GM12874 (cell line): ENCODE measurements at regions not wholly inside any gene's neighbourhood (a gene's known extent, or its start where the extent isn't known, plus 50 kb on each side); places are given as distances from the start of the nearest gene placed in this dataset.

Experiments used
- TF ChIP-seq, protein P1 (sequence below): IDR thresholded peaks from 2 replicates; pipeline ENCODE4 v1.5.1; 2011; ENCODE audit warnings: low read depth, mild to moderate bottlenecking, control low read depth, low read length, moderate library complexity; ENCODE audit not compliant: insufficient read depth

- TF ChIP-seq, protein P1, sequence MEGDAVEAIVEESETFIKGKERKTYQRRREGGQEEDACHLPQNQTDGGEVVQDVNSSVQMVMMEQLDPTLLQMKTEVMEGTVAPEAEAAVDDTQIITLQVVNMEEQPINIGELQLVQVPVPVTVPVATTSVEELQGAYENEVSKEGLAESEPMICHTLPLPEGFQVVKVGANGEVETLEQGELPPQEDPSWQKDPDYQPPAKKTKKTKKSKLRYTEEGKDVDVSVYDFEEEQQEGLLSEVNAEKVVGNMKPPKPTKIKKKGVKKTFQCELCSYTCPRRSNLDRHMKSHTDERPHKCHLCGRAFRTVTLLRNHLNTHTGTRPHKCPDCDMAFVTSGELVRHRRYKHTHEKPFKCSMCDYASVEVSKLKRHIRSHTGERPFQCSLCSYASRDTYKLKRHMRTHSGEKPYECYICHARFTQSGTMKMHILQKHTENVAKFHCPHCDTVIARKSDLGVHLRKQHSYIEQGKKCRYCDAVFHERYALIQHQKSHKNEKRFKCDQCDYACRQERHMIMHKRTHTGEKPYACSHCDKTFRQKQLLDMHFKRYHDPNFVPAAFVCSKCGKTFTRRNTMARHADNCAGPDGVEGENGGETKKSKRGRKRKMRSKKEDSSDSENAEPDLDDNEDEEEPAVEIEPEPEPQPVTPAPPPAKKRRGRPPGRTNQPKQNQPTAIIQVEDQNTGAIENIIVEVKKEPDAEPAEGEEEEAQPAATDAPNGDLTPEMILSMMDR: no peak
Observed at GRCh38 chr14:44388306-44388705, 118.8 kb downstream of the FSCB start.

DNA sequence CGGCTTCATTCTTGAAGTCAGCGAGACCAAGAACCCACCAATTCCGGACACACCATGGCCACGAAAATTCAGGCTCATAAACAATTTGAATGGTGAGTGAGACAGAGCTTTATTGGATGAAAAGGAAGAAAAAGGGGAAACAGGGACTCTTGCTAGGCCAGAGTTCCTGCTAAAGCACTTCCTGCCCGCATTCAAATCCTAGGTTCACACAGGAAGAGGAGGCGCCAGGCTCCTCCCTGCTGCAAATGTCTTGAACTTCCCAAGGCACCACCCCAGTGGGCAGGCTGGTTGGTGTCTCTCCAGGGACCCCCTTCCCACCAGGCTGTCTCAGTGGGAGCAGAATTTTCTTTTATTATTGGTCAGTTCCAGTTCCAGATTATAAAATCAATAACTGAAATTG is 121.2 kb downstream of the FSCB start:
- TF ChIP-seq, protein P1: no peak

- TF ChIP-seq, protein P1: no peak
Observed at GRCh38 chr14:44384093-44384492, 123.0 kb downstream of the FSCB start.

DNA sequence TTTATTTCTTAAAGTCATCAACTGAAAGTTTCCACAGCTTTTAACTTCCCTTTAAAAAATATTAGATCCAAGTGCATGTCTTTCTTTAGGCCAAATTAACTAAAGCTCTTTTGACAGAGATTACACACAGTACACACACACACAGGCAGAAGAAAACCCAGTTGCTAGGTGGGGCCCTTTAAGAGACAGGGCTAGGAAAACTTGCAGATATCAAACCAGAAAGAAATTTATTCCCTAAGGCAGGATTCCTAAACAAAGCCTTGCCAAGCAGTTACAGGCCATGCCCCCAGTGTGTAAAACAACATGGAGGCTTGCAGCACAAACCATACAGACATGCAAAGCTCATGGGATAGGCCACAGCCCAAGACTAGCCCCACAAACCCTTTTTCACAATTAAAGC is 123.4 kb downstream of the FSCB start:
- TF ChIP-seq, protein P1: no peak

GRCh38 chr14:44379292-44379977 is 127.6 kb downstream of the FSCB start:
- TF ChIP-seq, protein P1: no peak

GRCh38 chr14:44374906-44375305 is 132.2 kb downstream of the FSCB start:
- TF ChIP-seq, protein P1: no peak

DNA sequence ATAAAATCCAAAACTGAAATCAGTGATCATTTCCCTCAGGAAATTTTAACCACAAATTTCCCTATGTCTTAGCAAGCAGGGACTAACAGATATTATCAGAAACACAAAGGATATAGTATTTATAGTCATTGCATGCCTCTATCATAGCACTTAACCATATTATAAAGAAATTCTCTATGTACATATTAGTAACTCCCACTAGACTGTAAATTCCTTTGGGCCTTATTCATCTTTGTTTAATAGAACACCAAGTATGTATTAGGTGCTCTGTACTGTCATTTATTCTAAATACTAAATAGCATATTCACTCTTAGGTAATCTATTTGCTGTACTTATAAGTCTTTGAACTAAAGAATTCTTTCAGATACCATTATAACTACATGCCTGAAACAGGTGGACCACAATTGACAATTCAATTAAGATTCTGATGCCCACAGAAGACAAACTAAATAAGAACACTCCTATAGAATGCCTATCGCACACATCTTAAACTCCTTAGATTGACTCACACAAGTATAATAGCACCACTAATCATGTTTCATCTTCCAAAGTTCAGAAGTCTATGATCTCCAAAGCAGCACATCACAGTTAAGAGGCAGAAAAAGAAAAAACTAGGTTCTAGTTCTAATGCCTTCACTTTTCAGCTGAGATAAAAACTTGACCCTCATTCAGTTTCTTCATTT is 134.1 kb downstream of the FSCB start:
- TF ChIP-seq, protein P1: no peak
